DND-41 (cell line): ENCODE measurements at regions not wholly inside any gene's neighbourhood (a gene's known extent, or its start where the extent isn't known, plus 50 kb on each side); places are given as distances from the start of the nearest gene placed in this dataset.

Experiments
- ATAC-seq: fragments of 200-7000 bp; cut with Tn5 transposase; 3 replicates; pipeline ENCODE4 v1.9.1; 2021; ENCODE audit warnings: low read depth; ENCODE audit not compliant: insufficient read depth
- DNase-seq: peaks from one replicate; pipeline ENCODE4 v3.0.0-alpha.2; 2020
- H2AFZ ChIP-seq: 2 replicates; pipeline ENCODE4 v1.6.0; 2012; ENCODE audit warnings: low read depth, low read length
- H3K27ac ChIP-seq: 2 replicates; pipeline ENCODE4 v1.5.1; 2012; ENCODE audit warnings: low read length, inconsistent platforms
- H3K27me3 ChIP-seq: fragments of 200-600 bp; sonication (generic); 2 replicates; pipeline ENCODE4 v1.6.0; 2012; ENCODE audit warnings: low read length, mild to moderate bottlenecking, inconsistent platforms; ENCODE audit not compliant: insufficient read depth, poor library complexity
- H3K36me3 ChIP-seq: 2 replicates; pipeline ENCODE4 v1.5.1; 2012; ENCODE audit warnings: low read length, inconsistent platforms; ENCODE audit not compliant: insufficient read depth
- H3K4me1 ChIP-seq: 2 replicates; pipeline ENCODE4 v1.5.1; 2012; ENCODE audit warnings: mild to moderate bottlenecking, low read length; ENCODE audit not compliant: insufficient read depth
- H3K4me2 ChIP-seq: 2 replicates; pipeline ENCODE4 v1.6.0; 2012; ENCODE audit warnings: mild to moderate bottlenecking, moderate library complexity, low read length, inconsistent platforms; ENCODE audit not compliant: insufficient read depth
- H3K4me3 ChIP-seq, 2 experiments: fragments of 200-600 bp in 1 of 2; shearing (Covaris generic) in 1 of 2; 2 replicates each; pipeline ENCODE4 v1.5.1; 2012 to 2016; ENCODE audit warnings: inconsistent platforms in 2 of 2, low read length in 2 of 2, mild to moderate bottlenecking in 2 of 2, low read depth in 1 of 2, moderate library complexity in 1 of 2
- H3K79me2 ChIP-seq: 2 replicates; pipeline ENCODE4 v1.6.0; 2012; ENCODE audit warnings: low read length, inconsistent platforms; ENCODE audit not compliant: insufficient read depth
- H3K9ac ChIP-seq: 2 replicates; pipeline ENCODE4 v1.6.0; 2012; ENCODE audit warnings: low read depth, mild to moderate bottlenecking, inconsistent platforms, low read length, moderate library complexity
- H3K9me3 ChIP-seq: 2 replicates; pipeline ENCODE4 v1.5.1; 2012; ENCODE audit warnings: low read length, moderate library complexity, mild to moderate bottlenecking, inconsistent platforms; ENCODE audit not compliant: insufficient read depth, severe bottlenecking
- H4K20me1 ChIP-seq: 2 replicates; pipeline ENCODE4 v1.6.0; 2012; ENCODE audit warnings: low read length; ENCODE audit not compliant: insufficient read depth
- CTCF ChIP-seq: IDR thresholded peaks from 2 replicates; pipeline ENCODE4 v1.5.1; 2012; ENCODE audit warnings: borderline replicate concordance, low read length, moderate library complexity, mild to moderate bottlenecking; ENCODE audit not compliant: poor library complexity, severe bottlenecking; ENCODE audit errors: extremely low read depth
- EZH2 ChIP-seq: IDR thresholded peaks from 3 replicates; pipeline ENCODE4 v1.6.1; 2012; ENCODE audit warnings: borderline replicate concordance, low read depth, mild to moderate bottlenecking, moderate library complexity, low read length, inconsistent platforms; ENCODE audit not compliant: severe bottlenecking

DNA sequence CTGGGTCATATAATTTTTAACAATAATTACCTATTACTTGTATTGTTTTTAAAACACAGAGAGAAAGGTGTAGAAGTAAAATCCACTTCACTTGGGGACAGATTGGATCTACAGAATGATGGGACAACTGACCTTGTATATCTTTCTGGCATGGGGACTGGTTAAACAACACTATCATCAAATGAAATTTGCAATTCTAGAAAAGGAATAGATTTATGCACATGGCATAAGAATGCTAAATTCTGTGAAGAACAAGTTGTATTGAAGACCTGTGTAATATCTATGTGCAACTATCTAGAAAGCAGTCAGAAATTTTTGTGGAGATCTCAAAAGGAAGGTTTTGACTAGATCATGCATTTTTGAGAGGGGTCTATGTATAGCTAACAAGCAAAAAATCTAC, 106.3 kb upstream of the BMP5 start:
- H3K9ac ChIP-seq: no peak overlapping the region
- no peaks in the 10 kb centered on the region for H3K27me3 ChIP-seq
- H3K9me3 ChIP-seq: no peaks in the 10 kb centered on the region
- no peak for TF ChIP-seq CTCF
- no peak for TF ChIP-seq EZH2
- no peak overlapping the region for H2AFZ ChIP-seq
- no peaks in the 10 kb centered on the region for H3K79me2 ChIP-seq
- no peaks in the 10 kb centered on the region for H3K4me1 ChIP-seq
- H3K27ac ChIP-seq: no peak overlapping the region
- H3K36me3 ChIP-seq: no peaks in the 10 kb centered on the region
- ATAC-seq: no peak
- no peak for DNase-seq
- H3K4me3 ChIP-seq: no peak overlapping the region
- H3K4me2 ChIP-seq: no peak overlapping the region
- H4K20me1 ChIP-seq: no peaks in the 10 kb centered on the region

DNA sequence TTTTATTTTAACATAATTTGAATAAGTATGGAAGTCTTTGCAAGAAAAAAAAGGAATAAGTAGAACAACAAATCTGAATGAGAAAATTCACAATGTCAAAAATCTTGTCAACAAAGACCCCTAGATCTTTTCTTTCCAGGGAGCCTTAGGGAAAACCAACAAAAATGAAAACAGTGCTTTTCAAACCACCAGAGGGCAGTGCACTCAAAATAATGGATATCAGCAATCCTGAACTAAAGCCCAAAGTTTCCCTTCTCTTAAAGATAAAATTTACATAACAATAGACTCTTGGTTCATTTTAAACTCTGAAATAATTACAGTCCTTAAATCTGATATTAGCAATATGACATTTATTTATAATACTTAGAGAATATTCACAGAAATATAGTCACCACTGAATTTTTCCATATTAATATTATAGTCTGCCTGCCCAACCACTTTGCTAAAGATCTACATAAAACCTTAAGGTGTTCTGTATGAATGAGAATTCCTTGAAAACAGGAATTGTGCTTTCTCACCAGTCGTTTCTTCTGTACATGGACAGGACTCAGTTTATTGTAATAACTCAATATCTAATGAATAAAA, 105.3 kb upstream of the BMP5 start:
- TF ChIP-seq EZH2: no peak
- TF ChIP-seq CTCF: peak; percentile 68
- H3K4me2 ChIP-seq: no peak overlapping the region
- no peak overlapping the region for H3K9ac ChIP-seq
- H2AFZ ChIP-seq: no peak overlapping the region
- ATAC-seq (no peak; the same call in 2 of the 3 replicates), DNase-seq (peak; percentile 7)
- H3K4me3 ChIP-seq: no peak overlapping the region
- no peaks in the 10 kb centered on the region for H4K20me1 ChIP-seq
- H3K79me2 ChIP-seq: no peaks in the 10 kb centered on the region
- H3K36me3 ChIP-seq: no peaks in the 10 kb centered on the region
- H3K4me1 ChIP-seq: no peaks in the 10 kb centered on the region
- H3K27me3 ChIP-seq: no peaks in the 10 kb centered on the region
- no peaks in the 10 kb centered on the region for H3K9me3 ChIP-seq
- H3K27ac ChIP-seq: no peak overlapping the region

GRCh38 chr6:55979526-55979925, 104.1 kb upstream of the BMP5 start:
- Histone ChIP-seq H3K36me3 (no peaks in the 10 kb centered on the region), H3K4me2 (no peak overlapping the region), H3K4me3 (no peak overlapping the region), H3K9ac (no peak overlapping the region), H4K20me1 (no peaks in the 10 kb centered on the region), H3K27me3 (no peaks in the 10 kb centered on the region), H3K79me2 (no peaks in the 10 kb centered on the region), H3K9me3 (no peaks in the 10 kb centered on the region), H3K27ac (no peak overlapping the region), H2AFZ (no peak overlapping the region), H3K4me1 (no peaks in the 10 kb centered on the region)
- TF ChIP-seq CTCF (no peak), EZH2 (no peak)
- DNase-seq: no peak
- ATAC-seq: no peak
